HCT116 (cell line): ENCODE measurements at regions not wholly inside any gene's neighbourhood (a gene's known extent, or its start where the extent isn't known, plus 50 kb on each side); places are given as distances from the start of the nearest gene placed in this dataset.

ENCODE experiments used
- CTCF ChIP-seq, 3 experiments: fragments of 200-600 bp in 1 of 3; sonication (generic) in 1 of 3; IDR thresholded peaks in 2 of 3; conservative IDR thresholded peaks in 1 of 3; 2 replicates each; pipeline ENCODE4 v1.5.1; 2012 to 2017; ENCODE audit warnings: low read depth in 2 of 3, low read length in 2 of 3, antibody characterized with exemption in 1 of 3, borderline replicate concordance in 1 of 3, control low read depth in 1 of 3, mild to moderate bottlenecking in 1 of 3, mixed read lengths in 1 of 3, mixed run types in 1 of 3, moderate library complexity in 1 of 3; ENCODE audit not compliant: insufficient read depth in 1 of 3
- POLR2A ChIP-seq: IDR thresholded peaks from 2 replicates; pipeline ENCODE4 v1.7.0; 2011; ENCODE audit warnings: borderline replicate concordance; ENCODE audit not compliant: insufficient read depth, insufficient read length; ENCODE audit errors: extremely low read depth

GRCh38 chr4:60890743-60891142 is 309.4 kb upstream of the ADGRL3 start:
- TF ChIP-seq POLR2A (no peak), CTCF (IDR thresholded peaks at IDR 0.05 in 2 of 3, conservative IDR thresholded peaks at IDR 0.05 in 1 of 3; ENCODE audit: borderline replicate concordance in 1 of 3, insufficient read depth in 1 of 3, low read depth in 2 of 3, low read length in 2 of 3) (no peak)
